ENCODE measurements at regions not wholly inside any gene's neighbourhood (a gene's known extent, or its start where the extent isn't known, plus 50 kb on each side); places are given as distances from the start of the nearest gene placed in this dataset.

- TF ChIP-seq ZBTB40 (IDR thresholded peaks at IDR 0.05; ENCODE audit: borderline replicate concordance), result no peak
These were observed 83.5 kb upstream of the BCL6 start (continued) for GRCh38 chr3:187828579-187829452.

- ChIA-PET SMC1A (ENCODE audit: uncharacterized antibody, unreplicated experiment) (interaction anchor here (0.5 to 3.5 kb wide), 3 partner anchors 27 to 82 kb away, joined by 3 to 27 read pairs (median 3); no protein-coding TSS in a partner anchor), POLR2A (no interaction called here), CTCF (interaction anchor here (1.0 to 6.7 kb wide), 2 partner anchors 30 to 82 kb away, joined by 4 to 37 read pairs; no protein-coding TSS in a partner anchor), RAD21 (ENCODE audit: unreplicated experiment) (interaction anchor here (1.2 kb wide), 1 partner anchor 29 kb away, joined by 3 read pairs; no protein-coding TSS in a partner anchor)
- TF ChIP-seq MTA3 (IDR thresholded peaks at IDR 0.05; ENCODE audit: borderline replicate concordance, low read length) (no peak), NKRF (conservative IDR thresholded peaks at IDR 0.05) (no peak), ZZZ3 (IDR thresholded peaks at IDR 0.05; ENCODE audit: control insufficient read depth, insufficient read length, low read depth) (no peak)
- peaks cover 5% of the 10 kb centered on the region; the same call in 1 of the 2 replicates for H3K4me1 ChIP-seq (ENCODE audit: control insufficient read depth, insufficient read depth, low read length)
- in situ Hi-C loops (cut with MboI) (no loop called here), intact Hi-C loops (cut with micrococcal nuclease; ENCODE audit: unreplicated experiment) (loop anchor here (5.0 kb wide), 1 partner anchor 58 kb away; no protein-coding TSS in a partner anchor)
- H3K27me3 ChIP-seq (replicated peaks in 1 of 2; ENCODE audit: control insufficient read depth in 2 of 2, insufficient read depth in 2 of 2, low read length in 1 of 2), result 0 out of 4 replicates have a peak, but pooled peaks cover 0 to 4% of the 10 kb centered on the region in 2 experiments
- H3K9me3 ChIP-seq (replicated peaks; ENCODE audit: control insufficient read depth, insufficient read depth, low read length), result no peaks in the 10 kb centered on the region
- ATAC-seq (no peak), DNase-seq (ENCODE audit: low read depth, low spot score) (no peak), FAIRE-seq (no peak)
- H2AFZ ChIP-seq (ENCODE audit: control insufficient read depth, low read depth, low read length), result no peak overlapping the region
- H3K36me3 ChIP-seq (ENCODE audit: control insufficient read depth in 2 of 2, insufficient read depth in 2 of 2, low read length in 1 of 2), result no peaks in the 10 kb centered on the region
- H3K4me3 ChIP-seq, result no peak overlapping the region
- no peaks in the 10 kb centered on the region for H3K79me2 ChIP-seq (ENCODE audit: control insufficient read depth, insufficient read depth, low read length)
- H3K4me2 ChIP-seq (ENCODE audit: control insufficient read depth, insufficient read depth), result no peak overlapping the region
- H3K9ac ChIP-seq (ENCODE audit: control insufficient read depth, insufficient read depth, low read length), result no peak overlapping the region
- no peaks in the 10 kb centered on the region for H4K20me1 ChIP-seq (ENCODE audit: control insufficient read depth, insufficient read depth)
- WGBS (ENCODE audit: insufficient coverage, insufficient replicate concordance, low lambda C conversion rate, missing lambda C conversion rate), result 21% methylated on average over 1 of the region's 1 CpG
- H3K27ac ChIP-seq (ENCODE audit: control insufficient read depth, insufficient read depth), result no peak overlapping the region
- no TSS peak for BruUV-seq (replicated peaks)
These were observed 84.9 kb upstream of the BCL6 start for GRCh38 chr3:187830181-187830580.
